MCF 10A (cell line): ENCODE measurements at regions not wholly inside any gene's neighbourhood (a gene's known extent, or its start where the extent isn't known, plus 50 kb on each side); places are given as distances from the start of the nearest gene placed in this dataset.

Experiments used
- BruUV-seq: library from RNA; stranded (reverse); fragments of 400-500 nt; replicated peaks from 2 replicates; lab custom pipeline; 2021; lab: Mats Ljungman, UMichigan
- CTCF ChIA-PET: fragments of 300-600 bp; sonication (Branson Sonifier 250); formaldehyde crosslinking; extraction: SDS; loops from one replicate; lab custom pipeline; 2021; ENCODE audit warnings: antibody characterized with exemption, inconsistent platforms; lab: Yijun Ruan, JAX
- POLR2A ChIA-PET: fragments of 300-600, 350-650 bp; sonication (Branson Sonifier 250); formaldehyde crosslinking; extraction: SDS; loops from one replicate; lab custom pipeline; 2020; ENCODE audit warnings: antibody characterized with exemption, inconsistent platforms; lab: Yijun Ruan, JAX
- DNase-seq: peaks from one replicate; pipeline ENCODE4 v3.0.0-alpha.2; 2018; ENCODE audit not compliant: unreplicated experiment
- H3K27ac Mint-ChIP-seq: one replicate; pipeline ENCODE4 v1.8.0; 2022; ENCODE audit warnings: mild to moderate bottlenecking, low read depth, mixed read lengths; ENCODE audit not compliant: unreplicated experiment
- H3K27me3 Mint-ChIP-seq: one replicate; pipeline ENCODE4 v1.8.0; 2022; ENCODE audit warnings: mixed read lengths; ENCODE audit not compliant: insufficient read depth, unreplicated experiment
- H3K36me3 Mint-ChIP-seq: one replicate; pipeline ENCODE4 v1.8.0; 2022; ENCODE audit warnings: mild to moderate bottlenecking, moderate library complexity, mixed read lengths; ENCODE audit not compliant: insufficient read depth, unreplicated experiment
- H3K4me1 Mint-ChIP-seq: one replicate; pipeline ENCODE4 v1.8.0; 2022; ENCODE audit warnings: mixed read lengths; ENCODE audit not compliant: insufficient read depth, unreplicated experiment
- H3K4me3 Mint-ChIP-seq: one replicate; pipeline ENCODE4 v1.8.0; 2022; ENCODE audit warnings: mild to moderate bottlenecking, moderate library complexity, mixed read lengths; ENCODE audit not compliant: unreplicated experiment
- H3K9me3 Mint-ChIP-seq: one replicate; pipeline ENCODE4 v1.8.0; 2022; ENCODE audit warnings: mixed read lengths; ENCODE audit not compliant: unreplicated experiment
- CTCF ChIP-seq: fragments of 200-600 bp; IDR thresholded peaks from one replicate; pipeline ENCODE4 v1.8.0; 2022; ENCODE audit warnings: antibody characterized with exemption, mild to moderate bottlenecking; ENCODE audit not compliant: unreplicated experiment
- intact Hi-C: fragments of 100-400 bp; cut with micrococcal nuclease; formaldehyde crosslinking; loops from 2 replicates; pipeline ENCODE4 v1.14.1; 2022

- no peak overlapping the region for H3K4me3 Mint-ChIP-seq
- H3K4me1 Mint-ChIP-seq, result no peaks in the 10 kb centered on the region
- TF ChIP-seq CTCF, result no peak
- intact Hi-C loops, result no loop called here
- no peak overlapping the region for H3K27ac Mint-ChIP-seq
- no peak for DNase-seq
- peaks cover 21% of the 10 kb centered on the region for H3K27me3 Mint-ChIP-seq
- CTCF ChIA-PET, result interaction anchor here (0.6 to 1.1 kb wide), 3 partner anchors 13 to 440 kb away, joined by 3 to 4 read pairs (median 3); no protein-coding TSS in a partner anchor
- no peaks in the 10 kb centered on the region for H3K36me3 Mint-ChIP-seq
- H3K9me3 Mint-ChIP-seq, result no peaks in the 10 kb centered on the region
- BruUV-seq, result no TSS peak
- POLR2A ChIA-PET, result interaction anchor here (0.6 kb wide), 1 partner anchor 47 kb away, joined by 3 read pairs; no protein-coding TSS in a partner anchor
These were observed 72.1 kb downstream of the INSIG1 start for GRCh38 chr7:155369766-155370165.

- intact Hi-C loops, result no loop called here
- Mint-ChIP-seq H3K27me3 (peaks cover 29% of the 10 kb centered on the region), H3K4me1 (no peaks in the 10 kb centered on the region), H3K9me3 (no peaks in the 10 kb centered on the region), H3K4me3 (no peak overlapping the region), H3K36me3 (no peaks in the 10 kb centered on the region), H3K27ac (no peak overlapping the region)
- no peak for TF ChIP-seq CTCF
- DNase-seq, result no peak
- CTCF ChIA-PET, result no interaction called here
- no TSS peak for BruUV-seq
- POLR2A ChIA-PET, result no interaction called here
These were observed 73.7 kb downstream of the INSIG1 start for GRCh38 chr7:155371331-155371883.

- DNase-seq, result no peak
- ChIA-PET POLR2A (no interaction called here), CTCF (no interaction called here)
- no peaks in the 10 kb centered on the region for H3K36me3 Mint-ChIP-seq
- intact Hi-C loops, result no loop called here
- no peaks in the 10 kb centered on the region for H3K4me1 Mint-ChIP-seq
- peaks cover 36% of the 10 kb centered on the region for H3K27me3 Mint-ChIP-seq
- no peaks in the 10 kb centered on the region for H3K9me3 Mint-ChIP-seq
- BruUV-seq, result no TSS peak
- no peak overlapping the region for H3K27ac Mint-ChIP-seq
- TF ChIP-seq CTCF, result no peak
- no peak overlapping the region for H3K4me3 Mint-ChIP-seq
These were observed 74.5 kb downstream of the INSIG1 start for GRCh38 chr7:155371884-155372781.

- TF ChIP-seq CTCF, result no peak
- BruUV-seq, result no TSS peak
- no peak for DNase-seq
- Mint-ChIP-seq H3K27me3 (peaks cover 43% of the 10 kb centered on the region), H3K4me3 (no peak overlapping the region), H3K27ac (no peak overlapping the region), H3K4me1 (no peaks in the 10 kb centered on the region), H3K36me3 (no peaks in the 10 kb centered on the region), H3K9me3 (no peaks in the 10 kb centered on the region)
- CTCF ChIA-PET, result no interaction called here
- intact Hi-C loops, result no loop called here
- POLR2A ChIA-PET, result no interaction called here
These were observed 75.2 kb downstream of the INSIG1 start for GRCh38 chr7:155372782-155373358.
